Activated CD4-positive, alpha-beta T cell treated with anti-CD3 and anti-CD28 coated beads for 4 hours (primary cell): ENCODE measurements at regions not wholly inside any gene's neighbourhood (a gene's known extent, or its start where the extent isn't known, plus 50 kb on each side); places are given as distances from the start of the nearest gene placed in this dataset.

Experiments used
- DNase-seq, 2 donors: peaks; one replicate each; pipeline ENCODE4 v3.0.0-alpha.2; 2020

GRCh38 chr11:19321351-19321750 lies 80.6 kb upstream of the E2F8 start:
- no peak for DNase-seq

GRCh38 chr11:19320827-19321226 lies 80.1 kb upstream of the E2F8 start:
- DNase-seq: no peak

- no peak for DNase-seq
Observed at GRCh38 chr11:19316434-19316833, 75.7 kb upstream of the E2F8 start.

GRCh38 chr11:19315511-19315910 lies 74.8 kb upstream of the E2F8 start:
- no peak for DNase-seq

- DNase-seq: no peak
Observed at GRCh38 chr11:19313140-19313539, 72.4 kb upstream of the E2F8 start.

- peak in 1 of 2 donors; percentile 7 for DNase-seq
Observed at GRCh38 chr11:19311308-19312030, 70.7 kb upstream of the E2F8 start.

GRCh38 chr11:19307498-19307897 lies 66.8 kb upstream of the E2F8 start:
- DNase-seq: no peak

- no peak for DNase-seq
Observed at GRCh38 chr11:19306179-19306944, 65.6 kb upstream of the E2F8 start.

- DNase-seq: no peak
Observed at GRCh38 chr11:19301361-19301760, 60.6 kb upstream of the E2F8 start.

- no peak for DNase-seq
Observed at GRCh38 chr11:19294444-19294843, 53.7 kb upstream of the E2F8 start.

GRCh38 chr11:19291064-19291463 lies 50.3 kb upstream of the E2F8 start:
- DNase-seq: no peak
